Adrenal gland (tissue), 9 donors: ENCODE measurements at regions not wholly inside any gene's neighbourhood (a gene's known extent, or its start where the extent isn't known, plus 50 kb on each side); places are given as distances from the start of the nearest gene placed in this dataset.

Experiments
- DNase-seq, 7 donors: peaks; one replicate each; pipeline ENCODE4 v3.0.0-alpha.2; 2019 to 2020
- H3K27ac ChIP-seq, 5 donors: fragments of 200-600 bp; sonication (generic) in 4 of 5; 1 replicate in 3 of 5; 2 replicates in 2 of 5; pipeline versions ENCODE4 v1.5.1 to v1.8.0; 2016 to 2020; ENCODE audit warnings: mild to moderate bottlenecking in 1 of 5
- H3K27me3 ChIP-seq: fragments of 200-600 bp; 2 replicates; pipeline ENCODE4 v1.8.0; 2021
- H3K36me3 ChIP-seq, 2 donors: fragments of 200-600 bp; replicated peaks in 1 of 2; 1 replicate in 1 of 2; 2 replicates in 1 of 2; pipeline versions ENCODE4 v1.5.1 to v1.8.0; 2018 to 2022
- H3K4me1 ChIP-seq, 2 donors: fragments of 200-600 bp; replicated peaks in 1 of 2; 1 replicate in 1 of 2; 2 replicates in 1 of 2; pipeline versions ENCODE4 v1.5.1 to v1.8.0; 2018 to 2021
- H3K4me3 ChIP-seq, 4 donors: fragments of 200-600 bp; sonication (generic) in 3 of 4; one replicate each; pipeline ENCODE4 v1.5.1; 2016 to 2018
- H3K9me3 ChIP-seq, 3 donors: fragments of 200-600 bp; sonication (generic) in 1 of 3; replicated peaks in 1 of 3; 1 replicate in 2 of 3; 2 replicates in 1 of 3; pipeline versions ENCODE4 v1.5.1 to v1.8.0; 2016 to 2021
- POLR2A ChIP-seq, 2 donors: fragments of 450-650 bp; IDR thresholded peaks; one replicate each; pipeline ENCODE4 v1.6.1; 2017; ENCODE audit warnings: antibody characterized with exemption in 2 of 2, mild to moderate bottlenecking in 2 of 2, moderate library complexity in 1 of 2
- WGBS, 4 donors: extraction: QIAGEN DNeasy Blood & Tissue Kit in 2 of 4; methylation state at CpG; one replicate each; pipeline versions ENCODE4 v1.1.5 to v1.1.7; 2013 to 2017; 5-methylcytosine and 5-hydroxymethylcytosine counted together
- intact Hi-C, 2 donors: fragments of 100-400 bp; cut with DNase I; formaldehyde crosslinking; loops; one replicate each; pipeline versions ENCODE4 v1.14.1 to v1.15.0; 2022 to 2023
- TF ChIP-seq, protein P1 (sequence below), 6 experiments: fragments of 450-650 bp in 4 of 6; fragments of 200-600 bp in 2 of 6; sonication (generic) in 1 of 6; IDR thresholded peaks; 1 replicate in 5 of 6; 2 replicates in 1 of 6; pipeline versions ENCODE4 v1.5.1 to v1.8.0; 2016 to 2021; ENCODE audit warnings: antibody characterized with exemption in 6 of 6, mild to moderate bottlenecking in 2 of 6, moderate library complexity in 1 of 6
- donor health status: healthy with polysubstance abuse.
- donor health status: Bipolar disorder and iron deficiency.
- donor health status: DM: yes; HTN: yes; CAD: no.
- donor health status: DM: no; HTN: no; CAD: no.
- donor health status: DM: no; HTN: no; CAD: no.

GRCh38 chr5:74212336-74212735 lies 428.2 kb downstream of the ENC1 start:
- H3K27ac ChIP-seq: no peak overlapping the region
- H3K4me1 ChIP-seq: no peaks in the 10 kb centered on the region
- TF ChIP-seq POLR2A (IDR thresholded peaks at IDR 0.05): no peak
- TF ChIP-seq, protein P1, sequence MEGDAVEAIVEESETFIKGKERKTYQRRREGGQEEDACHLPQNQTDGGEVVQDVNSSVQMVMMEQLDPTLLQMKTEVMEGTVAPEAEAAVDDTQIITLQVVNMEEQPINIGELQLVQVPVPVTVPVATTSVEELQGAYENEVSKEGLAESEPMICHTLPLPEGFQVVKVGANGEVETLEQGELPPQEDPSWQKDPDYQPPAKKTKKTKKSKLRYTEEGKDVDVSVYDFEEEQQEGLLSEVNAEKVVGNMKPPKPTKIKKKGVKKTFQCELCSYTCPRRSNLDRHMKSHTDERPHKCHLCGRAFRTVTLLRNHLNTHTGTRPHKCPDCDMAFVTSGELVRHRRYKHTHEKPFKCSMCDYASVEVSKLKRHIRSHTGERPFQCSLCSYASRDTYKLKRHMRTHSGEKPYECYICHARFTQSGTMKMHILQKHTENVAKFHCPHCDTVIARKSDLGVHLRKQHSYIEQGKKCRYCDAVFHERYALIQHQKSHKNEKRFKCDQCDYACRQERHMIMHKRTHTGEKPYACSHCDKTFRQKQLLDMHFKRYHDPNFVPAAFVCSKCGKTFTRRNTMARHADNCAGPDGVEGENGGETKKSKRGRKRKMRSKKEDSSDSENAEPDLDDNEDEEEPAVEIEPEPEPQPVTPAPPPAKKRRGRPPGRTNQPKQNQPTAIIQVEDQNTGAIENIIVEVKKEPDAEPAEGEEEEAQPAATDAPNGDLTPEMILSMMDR (IDR thresholded peaks at IDR 0.05): peak in 1 of 6 experiments; percentile 6
- no peak for DNase-seq
- H3K36me3 ChIP-seq: no peaks in the 10 kb centered on the region
- no peaks in the 10 kb centered on the region for H3K27me3 ChIP-seq
- H3K9me3 ChIP-seq: no peaks in the 10 kb centered on the region
- H3K4me3 ChIP-seq: no peak overlapping the region
- intact Hi-C loops: no loop called here
- WGBS, 4 donors: 74 to 90% (median 79%) methylated on average over 5 of the region's 5 CpGs

DNA sequence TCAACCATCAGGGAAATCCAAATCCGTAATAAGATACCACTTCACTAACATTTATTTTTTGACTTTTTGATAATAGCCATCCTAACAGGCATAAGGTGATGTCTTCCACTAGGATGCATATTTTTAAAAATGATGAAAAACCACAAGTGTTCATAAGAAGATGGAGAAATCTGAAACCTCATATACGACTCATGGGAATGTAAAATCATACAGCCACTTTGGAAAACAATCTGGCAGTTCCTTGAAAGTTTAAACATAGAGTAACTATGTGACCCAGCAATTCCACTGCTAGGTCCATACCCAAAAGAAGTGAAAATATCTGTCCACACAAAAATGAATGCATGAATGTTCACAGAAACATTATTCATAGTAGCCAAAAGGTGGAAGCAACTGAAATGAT lies 431.0 kb downstream of the ENC1 start:
- H3K27me3 ChIP-seq: no peaks in the 10 kb centered on the region
- no peaks in the 10 kb centered on the region for H3K9me3 ChIP-seq
- DNase-seq: no peak
- no peak overlapping the region for H3K4me3 ChIP-seq
- TF ChIP-seq, protein P1 (IDR thresholded peaks at IDR 0.05): no peak
- no peak for TF ChIP-seq POLR2A (IDR thresholded peaks at IDR 0.05)
- no peaks in the 10 kb centered on the region for H3K36me3 ChIP-seq
- no peaks in the 10 kb centered on the region for H3K4me1 ChIP-seq
- 75 to 92% (median 81%) methylated on average over 2 of the region's 2 CpGs for WGBS, 4 donors
- intact Hi-C loops: no loop called here
- no peak overlapping the region for H3K27ac ChIP-seq

DNA sequence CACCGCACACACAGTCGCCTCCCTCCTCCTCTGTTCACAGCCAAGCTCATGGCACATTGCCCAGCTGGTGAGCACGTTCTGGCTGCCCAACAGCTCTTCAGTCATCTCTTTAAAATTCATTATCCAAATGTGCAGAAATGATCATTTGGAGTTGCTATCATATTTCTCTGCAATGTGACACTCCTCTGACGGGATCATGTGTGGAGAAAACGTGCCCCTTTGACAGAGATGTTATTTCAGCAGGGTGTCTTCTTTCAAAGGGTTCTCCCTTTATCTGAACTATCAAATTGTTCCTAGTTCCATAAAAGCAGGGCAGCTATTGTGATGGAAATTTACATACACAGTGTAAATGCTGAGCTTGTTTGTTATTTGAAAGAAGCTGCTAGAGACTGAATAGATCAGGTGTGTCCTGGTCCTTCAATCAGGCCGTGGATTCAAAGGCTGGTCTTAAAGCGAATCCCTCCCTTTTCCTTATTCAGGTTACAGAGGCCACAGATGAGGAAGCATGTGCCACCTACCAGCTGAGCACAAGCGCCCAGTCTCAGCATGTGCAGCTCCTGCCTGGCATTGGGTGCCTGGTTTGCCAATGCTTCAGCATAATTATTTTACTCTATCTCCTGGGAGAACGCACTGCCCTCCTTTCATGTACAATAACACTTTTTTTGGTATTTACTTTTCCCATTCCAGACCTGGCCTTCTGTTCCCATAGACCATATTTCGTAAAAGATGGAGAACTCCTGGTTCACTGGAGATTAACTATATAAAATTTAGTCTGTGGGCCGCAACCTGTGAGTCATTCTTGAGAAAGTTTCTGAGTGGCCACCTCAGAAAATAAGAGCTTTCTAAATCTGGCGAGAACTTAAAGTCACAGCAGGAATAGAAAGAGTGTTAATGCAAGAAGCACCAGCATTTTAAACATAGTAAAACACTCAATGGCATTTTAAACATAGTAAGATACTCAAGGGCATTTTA lies 433.7 kb downstream of the ENC1 start:
- Histone ChIP-seq H3K9me3 (no peaks in the 10 kb centered on the region), H3K4me3 (no peak overlapping the region), H3K4me1 (no peaks in the 10 kb centered on the region), H3K27me3 (no peaks in the 10 kb centered on the region), H3K36me3 (no peaks in the 10 kb centered on the region), H3K27ac (no peak overlapping the region)
- WGBS, 4 donors: 56 to 72% (median 64%) methylated on average over 12 of the region's 12 CpGs
- intact Hi-C loops: no loop called here
- TF ChIP-seq, protein P1 (IDR thresholded peaks at IDR 0.05): no peak
- TF ChIP-seq POLR2A (IDR thresholded peaks at IDR 0.05): no peak
- peak in 5 of 7 donors; percentile 36 to 47 (median 38) for DNase-seq

DNA sequence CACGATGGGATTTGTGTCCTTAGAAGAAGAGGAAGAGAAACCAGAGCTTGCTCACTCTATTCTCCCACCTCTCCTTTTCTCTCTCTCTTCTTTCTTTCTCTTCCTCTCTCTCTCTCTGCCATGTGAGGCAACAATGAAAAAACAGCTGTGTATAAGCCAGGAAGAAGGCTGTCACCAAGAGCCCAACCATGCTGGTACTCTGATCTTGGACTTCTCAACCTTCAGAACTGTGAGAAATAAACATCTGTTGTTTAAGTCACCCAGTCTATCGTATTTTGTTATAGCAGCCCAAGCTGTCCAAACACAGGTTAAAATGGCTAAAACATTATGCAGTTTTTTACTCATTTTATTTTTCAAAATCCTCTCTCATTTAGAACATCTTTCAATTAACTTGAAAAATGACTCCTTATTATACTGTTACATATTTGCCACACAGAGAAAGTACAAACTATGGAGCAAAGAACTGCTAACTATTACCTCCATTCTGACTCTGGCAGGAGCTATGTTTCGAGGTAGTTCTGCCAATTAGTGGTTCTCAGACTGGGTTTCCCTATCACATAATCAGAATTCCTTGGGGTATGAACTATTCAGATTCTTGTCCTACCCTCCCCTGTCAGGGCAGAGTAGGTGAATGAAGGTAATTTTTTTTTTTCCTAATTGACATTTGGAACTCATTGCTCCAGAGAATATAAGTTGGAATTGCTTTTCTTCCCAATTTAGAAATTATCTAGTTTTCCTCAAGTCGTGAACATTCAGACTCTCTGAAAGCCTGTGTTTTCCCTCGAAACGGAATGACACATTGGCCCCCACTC lies 434.6 kb downstream of the ENC1 start:
- Histone ChIP-seq H3K9me3 (no peaks in the 10 kb centered on the region), H3K27ac (no peak overlapping the region), H3K36me3 (no peaks in the 10 kb centered on the region), H3K4me1 (peaks cover 0 to 9% of the 10 kb centered on the region in 2 donors), H3K4me3 (no peak overlapping the region), H3K27me3 (no peaks in the 10 kb centered on the region)
- no peak for DNase-seq
- intact Hi-C loops: no loop called here
- 44 to 63% (median 49%) methylated on average over 6 of the region's 6 CpGs for WGBS, 4 donors
- TF ChIP-seq POLR2A (IDR thresholded peaks at IDR 0.05): no peak
- TF ChIP-seq, protein P1 (IDR thresholded peaks at IDR 0.05): no peak
